ENCODE measurements at regions not wholly inside any gene's neighbourhood (a gene's known extent, or its start where the extent isn't known, plus 50 kb on each side); places are given as distances from the start of the nearest gene placed in this dataset.

GRCh38 chr10:130961506-130962239 is 349.8 kb downstream of the TCERG1L start:
- TF ChIP-seq, protein P1, sequence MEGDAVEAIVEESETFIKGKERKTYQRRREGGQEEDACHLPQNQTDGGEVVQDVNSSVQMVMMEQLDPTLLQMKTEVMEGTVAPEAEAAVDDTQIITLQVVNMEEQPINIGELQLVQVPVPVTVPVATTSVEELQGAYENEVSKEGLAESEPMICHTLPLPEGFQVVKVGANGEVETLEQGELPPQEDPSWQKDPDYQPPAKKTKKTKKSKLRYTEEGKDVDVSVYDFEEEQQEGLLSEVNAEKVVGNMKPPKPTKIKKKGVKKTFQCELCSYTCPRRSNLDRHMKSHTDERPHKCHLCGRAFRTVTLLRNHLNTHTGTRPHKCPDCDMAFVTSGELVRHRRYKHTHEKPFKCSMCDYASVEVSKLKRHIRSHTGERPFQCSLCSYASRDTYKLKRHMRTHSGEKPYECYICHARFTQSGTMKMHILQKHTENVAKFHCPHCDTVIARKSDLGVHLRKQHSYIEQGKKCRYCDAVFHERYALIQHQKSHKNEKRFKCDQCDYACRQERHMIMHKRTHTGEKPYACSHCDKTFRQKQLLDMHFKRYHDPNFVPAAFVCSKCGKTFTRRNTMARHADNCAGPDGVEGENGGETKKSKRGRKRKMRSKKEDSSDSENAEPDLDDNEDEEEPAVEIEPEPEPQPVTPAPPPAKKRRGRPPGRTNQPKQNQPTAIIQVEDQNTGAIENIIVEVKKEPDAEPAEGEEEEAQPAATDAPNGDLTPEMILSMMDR (conservative IDR thresholded peaks at IDR 0.05): no peak
- TF ChIP-seq ZFX (IDR thresholded peaks at IDR 0.05): no peak
